ENCODE measurements at regions not wholly inside any gene's neighbourhood (a gene's known extent, or its start where the extent isn't known, plus 50 kb on each side); places are given as distances from the start of the nearest gene placed in this dataset.

- no peak for DNase-seq
These were observed 59.0 kb downstream of the RPS29 start for GRCh38 chr14:49527221-49527620.

GRCh38 chr14:49526101-49526500 lies 60.1 kb downstream of the RPS29 start:
- DNase-seq, result no peak

GRCh38 chr14:49516286-49516685 lies 69.9 kb downstream of the RPS29 start:
- no peak for DNase-seq

- DNase-seq, result no peak
These were observed 73.6 kb downstream of the RPS29 start for GRCh38 chr14:49512571-49512970.

GRCh38 chr14:49512147-49512551 lies 74.0 kb downstream of the RPS29 start:
- no peak for DNase-seq

GRCh38 chr14:49508124-49508523 lies 78.1 kb downstream of the RPS29 start:
- DNase-seq, result no peak

- DNase-seq, result no peak
These were observed 79.5 kb downstream of the RPS29 start for GRCh38 chr14:49506650-49507049.

GRCh38 chr14:49505041-49505766 lies 81.0 kb downstream of the RPS29 start:
- DNase-seq, result no peak

- peak; percentile 89 for DNase-seq
These were observed 88.3 kb downstream of the RPS29 start for GRCh38 chr14:49497725-49498348.

GRCh38 chr14:49497267-49497666 lies 88.9 kb downstream of the RPS29 start:
- DNase-seq, result no peak

GRCh38 chr14:49494836-49495235 lies 91.3 kb downstream of the RPS29 start:
- no peak for DNase-seq

- DNase-seq, result no peak
These were observed 92.6 kb downstream of the RPS29 start for GRCh38 chr14:49493557-49493956.

GRCh38 chr14:49492151-49492550 lies 94.0 kb downstream of the RPS29 start:
- no peak for DNase-seq

GRCh38 chr14:49489341-49489740 lies 96.8 kb downstream of the RPS29 start:
- no peak for DNase-seq

- no peak for DNase-seq
These were observed 98.9 kb downstream of the RPS29 start for GRCh38 chr14:49487238-49487637.

GRCh38 chr14:49485290-49485689 lies 100.9 kb downstream of the RPS29 start:
- no peak for DNase-seq

GRCh38 chr14:49484180-49484579 lies 102.0 kb downstream of the RPS29 start:
- DNase-seq, result no peak

GRCh38 chr14:49483268-49483667 lies 102.9 kb downstream of the RPS29 start:
- DNase-seq, result no peak

- no peak for DNase-seq
These were observed 105.1 kb downstream of the RPS29 start for GRCh38 chr14:49480979-49481498.

GRCh38 chr14:49480053-49480760 lies 106.0 kb downstream of the RPS29 start:
- no peak for DNase-seq

GRCh38 chr14:49479432-49479831 lies 106.7 kb downstream of the RPS29 start:
- DNase-seq, result peak; percentile 42

GRCh38 chr14:49478784-49479183 lies 107.4 kb downstream of the RPS29 start:
- no peak for DNase-seq

- DNase-seq, result no peak
These were observed 119.1 kb downstream of the RPS29 start for GRCh38 chr14:49467091-49467490.

GRCh38 chr14:49464885-49465284 lies 121.3 kb downstream of the RPS29 start:
- no peak for DNase-seq
